ENCODE measurements at regions not wholly inside any gene's neighbourhood (a gene's known extent, or its start where the extent isn't known, plus 50 kb on each side); places are given as distances from the start of the nearest gene placed in this dataset.

DNA sequence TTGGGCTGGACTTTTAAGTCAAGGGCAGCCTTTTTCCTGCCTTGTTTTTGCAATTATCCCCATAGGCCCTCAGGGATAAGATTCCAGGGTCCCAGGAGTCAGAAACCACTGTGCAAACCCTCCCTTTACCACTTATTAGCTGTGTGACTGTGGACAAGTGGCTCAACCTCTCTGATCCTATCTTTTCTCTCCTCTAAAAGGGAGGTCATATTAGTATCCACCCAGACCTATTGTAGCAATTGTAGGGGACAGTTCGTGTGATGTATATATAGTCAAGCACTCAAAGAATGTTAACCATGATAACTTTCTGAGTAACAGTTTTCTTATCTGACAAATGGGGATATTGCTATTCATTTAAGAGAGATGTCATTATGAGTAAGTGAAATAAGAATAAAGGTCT lies 68.2 kb downstream of the IRX5 start:
- no peak overlapping the region for H3K4me2 ChIP-seq
- H3K9me3 ChIP-seq, result no peaks in the 10 kb centered on the region
- H4K20me1 ChIP-seq (ENCODE audit: insufficient read depth), result no peaks in the 10 kb centered on the region
- WGBS (ENCODE audit: low lambda C conversion rate), result 5% methylated on average over 1 of the region's 1 CpG
- H3K36me3 ChIP-seq (replicated peaks in 1 of 2; ENCODE audit: control insufficient read depth in 1 of 2, insufficient read depth in 2 of 2, low read length in 1 of 2), result no peaks in the 10 kb centered on the region
- no peaks in the 10 kb centered on the region for H3K9me2 ChIP-seq
- H3K4me3 ChIP-seq (ENCODE audit: low read depth in 2 of 2, low read length in 1 of 2), result no peak overlapping the region
- no peak for DNase-seq
- H3K27ac ChIP-seq (ENCODE audit: low read depth in 2 of 2, low read length in 1 of 2), result no peak overlapping the region
- no peak overlapping the region for H2AFZ ChIP-seq (ENCODE audit: low read depth)
- H3K79me2 ChIP-seq (ENCODE audit: insufficient read depth), result no peaks in the 10 kb centered on the region
- H3F3A ChIP-seq (replicated peaks; ENCODE audit: insufficient read depth), result no peaks in the 10 kb centered on the region
- no peak overlapping the region for H3K9ac ChIP-seq
- H3K27me3 ChIP-seq (ENCODE audit: insufficient read depth), result no peaks in the 10 kb centered on the region; the same call in 1 of the 2 replicates
- no peaks in the 10 kb centered on the region; a peak in 1 of 4 replicates for H3K4me1 ChIP-seq (ENCODE audit: control insufficient read depth in 1 of 2, insufficient read depth in 2 of 2, low read depth in 1 of 2, low read length in 1 of 2)
- TF ChIP-seq RFX5 (IDR thresholded peaks at IDR 0.05; ENCODE audit: low read length) (no peak), RAD21 (IDR thresholded peaks at IDR 0.05; ENCODE audit: low read length) (no peak)
- TF ChIP-seq, protein P1, sequence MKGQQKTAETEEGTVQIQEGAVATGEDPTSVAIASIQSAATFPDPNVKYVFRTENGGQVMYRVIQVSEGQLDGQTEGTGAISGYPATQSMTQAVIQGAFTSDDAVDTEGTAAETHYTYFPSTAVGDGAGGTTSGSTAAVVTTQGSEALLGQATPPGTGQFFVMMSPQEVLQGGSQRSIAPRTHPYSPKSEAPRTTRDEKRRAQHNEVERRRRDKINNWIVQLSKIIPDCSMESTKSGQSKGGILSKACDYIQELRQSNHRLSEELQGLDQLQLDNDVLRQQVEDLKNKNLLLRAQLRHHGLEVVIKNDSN (IDR thresholded peaks at IDR 0.05; ENCODE audit: borderline replicate concordance, low read depth), result no peak
- CTCF ChIA-PET, result no interaction called here
- POLR2A ChIA-PET, result no interaction called here

DNA sequence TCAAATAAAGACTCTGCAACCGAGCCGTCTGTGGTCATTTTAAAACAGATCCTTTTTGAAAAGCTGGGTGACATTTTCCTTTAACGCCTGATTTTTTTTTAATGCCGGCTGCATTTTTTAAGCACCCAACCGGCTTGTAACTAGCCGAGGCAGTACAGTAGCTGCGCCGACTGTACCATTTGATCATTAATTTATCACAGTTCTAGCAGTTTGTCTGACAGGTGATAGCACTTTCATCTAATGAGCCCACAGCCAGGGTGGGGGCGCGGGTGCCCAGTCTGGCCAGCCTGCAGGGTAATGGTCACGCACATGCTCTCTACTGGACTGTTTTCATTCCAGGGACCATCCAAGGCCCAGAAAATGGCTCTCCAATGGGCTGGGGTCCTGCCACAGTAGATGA lies 68.8 kb downstream of the IRX5 start:
- H3K27ac ChIP-seq (ENCODE audit: low read depth in 2 of 2, low read length in 1 of 2), result no peak overlapping the region
- H3K9me3 ChIP-seq, result no peaks in the 10 kb centered on the region
- H4K20me1 ChIP-seq (ENCODE audit: insufficient read depth), result no peaks in the 10 kb centered on the region
- H3K79me2 ChIP-seq (ENCODE audit: insufficient read depth), result no peaks in the 10 kb centered on the region
- POLR2A ChIA-PET, result no interaction called here
- H3K9me2 ChIP-seq, result no peaks in the 10 kb centered on the region
- no peak overlapping the region for H3K4me2 ChIP-seq
- no peak for DNase-seq
- no peak overlapping the region for H3K9ac ChIP-seq
- no peaks in the 10 kb centered on the region; the same call in 1 of the 2 replicates for H3K27me3 ChIP-seq (ENCODE audit: insufficient read depth)
- CTCF ChIA-PET, result no interaction called here
- TF ChIP-seq, protein P2, sequence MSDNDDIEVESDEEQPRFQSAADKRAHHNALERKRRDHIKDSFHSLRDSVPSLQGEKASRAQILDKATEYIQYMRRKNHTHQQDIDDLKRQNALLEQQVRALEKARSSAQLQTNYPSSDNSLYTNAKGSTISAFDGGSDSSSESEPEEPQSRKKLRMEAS (IDR thresholded peaks at IDR 0.05; ENCODE audit: low read depth), result no peak
- TF ChIP-seq NRF1 (IDR thresholded peaks at IDR 0.05; ENCODE audit: low read depth, low read length), result no peak
- TF ChIP-seq TCF12 (IDR thresholded peaks at IDR 0.05), result no peak
- TF ChIP-seq FOXM1 (IDR thresholded peaks at IDR 0.05; ENCODE audit: low read depth), result no peak
- no peak for TF ChIP-seq TAF1 (IDR thresholded peaks at IDR 0.05; ENCODE audit: borderline replicate concordance, low read depth, low read length)
- TF ChIP-seq NFIC (IDR thresholded peaks at IDR 0.05; ENCODE audit: borderline replicate concordance), result no peak
- TF ChIP-seq, protein P3, sequence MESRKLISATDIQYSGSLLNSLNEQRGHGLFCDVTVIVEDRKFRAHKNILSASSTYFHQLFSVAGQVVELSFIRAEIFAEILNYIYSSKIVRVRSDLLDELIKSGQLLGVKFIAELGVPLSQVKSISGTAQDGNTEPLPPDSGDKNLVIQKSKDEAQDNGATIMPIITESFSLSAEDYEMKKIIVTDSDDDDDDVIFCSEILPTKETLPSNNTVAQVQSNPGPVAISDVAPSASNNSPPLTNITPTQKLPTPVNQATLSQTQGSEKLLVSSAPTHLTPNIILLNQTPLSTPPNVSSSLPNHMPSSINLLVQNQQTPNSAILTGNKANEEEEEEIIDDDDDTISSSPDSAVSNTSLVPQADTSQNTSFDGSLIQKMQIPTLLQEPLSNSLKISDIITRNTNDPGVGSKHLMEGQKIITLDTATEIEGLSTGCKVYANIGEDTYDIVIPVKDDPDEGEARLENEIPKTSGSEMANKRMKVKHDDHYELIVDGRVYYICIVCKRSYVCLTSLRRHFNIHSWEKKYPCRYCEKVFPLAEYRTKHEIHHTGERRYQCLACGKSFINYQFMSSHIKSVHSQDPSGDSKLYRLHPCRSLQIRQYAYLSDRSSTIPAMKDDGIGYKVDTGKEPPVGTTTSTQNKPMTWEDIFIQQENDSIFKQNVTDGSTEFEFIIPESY (IDR thresholded peaks at IDR 0.05; ENCODE audit: borderline replicate concordance, low read depth), result no peak
- TF ChIP-seq, protein P4, sequence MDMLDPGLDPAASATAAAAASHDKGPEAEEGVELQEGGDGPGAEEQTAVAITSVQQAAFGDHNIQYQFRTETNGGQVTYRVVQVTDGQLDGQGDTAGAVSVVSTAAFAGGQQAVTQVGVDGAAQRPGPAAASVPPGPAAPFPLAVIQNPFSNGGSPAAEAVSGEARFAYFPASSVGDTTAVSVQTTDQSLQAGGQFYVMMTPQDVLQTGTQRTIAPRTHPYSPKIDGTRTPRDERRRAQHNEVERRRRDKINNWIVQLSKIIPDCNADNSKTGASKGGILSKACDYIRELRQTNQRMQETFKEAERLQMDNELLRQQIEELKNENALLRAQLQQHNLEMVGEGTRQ (IDR thresholded peaks at IDR 0.05; ENCODE audit: borderline replicate concordance, low read depth, low read length), result no peak
- no peak for TF ChIP-seq GABPA (IDR thresholded peaks at IDR 0.05; ENCODE audit: low read depth)
- TF ChIP-seq, protein P5, sequence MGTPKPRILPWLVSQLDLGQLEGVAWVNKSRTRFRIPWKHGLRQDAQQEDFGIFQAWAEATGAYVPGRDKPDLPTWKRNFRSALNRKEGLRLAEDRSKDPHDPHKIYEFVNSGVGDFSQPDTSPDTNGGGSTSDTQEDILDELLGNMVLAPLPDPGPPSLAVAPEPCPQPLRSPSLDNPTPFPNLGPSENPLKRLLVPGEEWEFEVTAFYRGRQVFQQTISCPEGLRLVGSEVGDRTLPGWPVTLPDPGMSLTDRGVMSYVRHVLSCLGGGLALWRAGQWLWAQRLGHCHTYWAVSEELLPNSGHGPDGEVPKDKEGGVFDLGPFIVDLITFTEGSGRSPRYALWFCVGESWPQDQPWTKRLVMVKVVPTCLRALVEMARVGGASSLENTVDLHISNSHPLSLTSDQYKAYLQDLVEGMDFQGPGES (IDR thresholded peaks at IDR 0.05; ENCODE audit: low read depth, low read length), result no peak
- H3F3A ChIP-seq (replicated peaks; ENCODE audit: insufficient read depth), result no peaks in the 10 kb centered on the region
- no peaks in the 10 kb centered on the region for H3K36me3 ChIP-seq (replicated peaks in 1 of 2; ENCODE audit: control insufficient read depth in 1 of 2, insufficient read depth in 2 of 2, low read length in 1 of 2)
- no peaks in the 10 kb centered on the region; a peak in 1 of 4 replicates for H3K4me1 ChIP-seq (ENCODE audit: control insufficient read depth in 1 of 2, insufficient read depth in 2 of 2, low read depth in 1 of 2, low read length in 1 of 2)
- 74% methylated on average over 11 of the region's 11 CpGs for WGBS (ENCODE audit: low lambda C conversion rate)
- no peak overlapping the region for H3K4me3 ChIP-seq (ENCODE audit: low read depth in 2 of 2, low read length in 1 of 2)
- no peak overlapping the region for H2AFZ ChIP-seq (ENCODE audit: low read depth)

Data from SK-N-SH (cell line).